Fibroblast of the conjunctiva (primary cell): ENCODE measurements at regions not wholly inside any gene's neighbourhood (a gene's known extent, or its start where the extent isn't known, plus 50 kb on each side); places are given as distances from the start of the nearest gene placed in this dataset.

Experiments used
- DNase-seq: peaks from one replicate; pipeline ENCODE4 v3.0.0-alpha.2; 2010; ENCODE audit warnings: low read depth

GRCh38 chr10:131710142-131710861 lies 190.5 kb upstream of the PPP2R2D start:
- DNase-seq: no peak

GRCh38 chr10:131722121-131722520 lies 178.7 kb upstream of the PPP2R2D start:
- DNase-seq: no peak

- no peak for DNase-seq
Observed at GRCh38 chr10:131722525-131723264, 178.1 kb upstream of the PPP2R2D start.

GRCh38 chr10:131723297-131724168 lies 177.3 kb upstream of the PPP2R2D start:
- no peak for DNase-seq

GRCh38 chr10:131724169-131724545 lies 176.7 kb upstream of the PPP2R2D start:
- no peak for DNase-seq

GRCh38 chr10:131724891-131725580 lies 175.8 kb upstream of the PPP2R2D start:
- no peak for DNase-seq

- DNase-seq: no peak
Observed at GRCh38 chr10:131725581-131726069, 175.2 kb upstream of the PPP2R2D start.

- no peak for DNase-seq
Observed at GRCh38 chr10:131726076-131726880, 174.5 kb upstream of the PPP2R2D start.

- DNase-seq: no peak
Observed at GRCh38 chr10:131726967-131727366, 173.8 kb upstream of the PPP2R2D start.

- no peak for DNase-seq
Observed at GRCh38 chr10:131727560-131727959, 173.2 kb upstream of the PPP2R2D start.

GRCh38 chr10:131728286-131729228 lies 172.3 kb upstream of the PPP2R2D start:
- no peak for DNase-seq

- DNase-seq: no peak
Observed at GRCh38 chr10:131729361-131729760, 171.4 kb upstream of the PPP2R2D start.

GRCh38 chr10:131729938-131730660 lies 170.7 kb upstream of the PPP2R2D start:
- DNase-seq: no peak

- no peak for DNase-seq
Observed at GRCh38 chr10:131730771-131731497, 169.9 kb upstream of the PPP2R2D start.

GRCh38 chr10:131731780-131732630 lies 168.8 kb upstream of the PPP2R2D start:
- no peak for DNase-seq

- DNase-seq: no peak
Observed at GRCh38 chr10:131732631-131733127, 168.1 kb upstream of the PPP2R2D start.

GRCh38 chr10:131733596-131733995 lies 167.2 kb upstream of the PPP2R2D start:
- no peak for DNase-seq
